Activated gamma-delta T cell treated with Interleukin-2 at 50 U/mL for 16 hours (primary cell): ENCODE measurements at regions not wholly inside any gene's neighbourhood (a gene's known extent, or its start where the extent isn't known, plus 50 kb on each side); places are given as distances from the start of the nearest gene placed in this dataset.

ENCODE experiments used
- DNase-seq: peaks from one replicate; pipeline ENCODE4 v3.0.0-alpha.2; 2020

GRCh38 chr12:11568762-11569478 lies 80.6 kb upstream of the ETV6 start:
- no peak for DNase-seq

DNA sequence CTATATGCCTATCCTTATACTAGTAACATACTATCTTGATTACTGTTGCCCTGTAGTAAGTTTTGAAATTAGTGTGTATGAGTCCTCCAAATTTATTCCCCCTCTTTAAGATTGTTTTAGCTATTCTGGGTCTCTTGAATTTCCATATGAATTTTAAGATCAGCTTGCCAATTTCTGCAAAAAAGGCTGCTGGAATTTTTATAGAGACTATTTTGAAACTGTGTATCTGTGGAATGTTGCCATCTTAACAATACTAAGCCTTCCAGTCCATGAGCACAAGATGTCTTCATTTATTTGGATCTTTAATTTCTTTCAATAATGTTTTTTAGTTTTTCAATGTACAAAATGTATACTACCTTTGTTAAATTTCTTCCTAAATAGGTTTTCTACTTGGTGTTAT lies 79.8 kb upstream of the ETV6 start:
- DNase-seq = no peak

DNA sequence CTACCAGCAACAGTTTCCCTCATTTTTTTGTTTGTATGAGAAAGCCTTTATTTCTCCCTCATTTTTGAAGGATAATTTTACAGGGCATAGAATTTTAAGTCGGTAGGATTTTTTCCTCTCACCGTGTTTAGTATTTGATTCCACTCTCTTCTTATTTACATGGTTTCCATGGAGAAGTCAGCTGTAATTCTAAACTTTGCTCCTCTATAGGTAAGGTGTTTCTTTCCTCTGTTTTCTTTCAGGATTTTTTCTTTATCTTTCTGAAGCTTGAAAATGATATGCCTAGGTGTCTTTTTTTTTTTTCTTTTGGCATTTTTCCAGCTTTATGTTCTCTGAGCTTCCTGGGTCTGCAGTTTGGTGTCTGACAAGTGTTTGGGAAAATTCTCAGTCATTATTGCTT lies 75.6 kb upstream of the ETV6 start:
- DNase-seq = no peak

GRCh38 chr12:11576104-11576503 lies 73.4 kb upstream of the ETV6 start:
- peak; percentile 8 for DNase-seq

GRCh38 chr12:11577658-11578260 lies 71.7 kb upstream of the ETV6 start:
- no peak for DNase-seq

- no peak for DNase-seq
These were observed 70.9 kb upstream of the ETV6 start for GRCh38 chr12:11578461-11578993.

DNA sequence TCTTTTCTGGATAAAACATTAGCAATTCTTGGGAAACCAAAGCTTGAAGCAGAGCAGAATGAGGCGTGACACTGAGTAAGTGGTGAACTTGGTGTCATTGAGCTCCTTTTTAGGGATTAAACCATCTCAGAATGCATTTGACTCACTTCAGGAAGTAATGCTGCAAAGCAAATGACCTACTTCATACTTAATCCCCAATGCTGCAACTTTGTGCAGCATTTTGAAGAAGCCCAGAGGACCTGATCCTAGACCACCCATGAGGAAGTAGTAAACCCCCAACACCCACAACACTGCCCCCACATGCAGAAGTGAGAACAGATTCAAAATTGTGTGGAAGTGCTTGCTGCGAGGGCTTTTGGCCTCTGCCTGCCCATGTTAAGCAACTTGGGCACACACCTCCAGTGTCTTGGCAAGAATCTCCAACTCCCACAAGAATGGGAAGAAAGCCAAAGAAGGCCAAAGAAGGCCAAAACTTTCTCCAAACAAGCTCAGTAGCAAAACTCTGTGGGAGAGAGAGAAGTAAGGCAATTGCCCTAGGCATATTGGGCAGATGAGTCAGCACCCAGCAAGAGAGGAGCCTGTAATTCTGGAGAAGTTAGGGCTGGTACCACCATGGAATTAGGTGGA lies 69.2 kb upstream of the ETV6 start:
- no peak for DNase-seq

DNA sequence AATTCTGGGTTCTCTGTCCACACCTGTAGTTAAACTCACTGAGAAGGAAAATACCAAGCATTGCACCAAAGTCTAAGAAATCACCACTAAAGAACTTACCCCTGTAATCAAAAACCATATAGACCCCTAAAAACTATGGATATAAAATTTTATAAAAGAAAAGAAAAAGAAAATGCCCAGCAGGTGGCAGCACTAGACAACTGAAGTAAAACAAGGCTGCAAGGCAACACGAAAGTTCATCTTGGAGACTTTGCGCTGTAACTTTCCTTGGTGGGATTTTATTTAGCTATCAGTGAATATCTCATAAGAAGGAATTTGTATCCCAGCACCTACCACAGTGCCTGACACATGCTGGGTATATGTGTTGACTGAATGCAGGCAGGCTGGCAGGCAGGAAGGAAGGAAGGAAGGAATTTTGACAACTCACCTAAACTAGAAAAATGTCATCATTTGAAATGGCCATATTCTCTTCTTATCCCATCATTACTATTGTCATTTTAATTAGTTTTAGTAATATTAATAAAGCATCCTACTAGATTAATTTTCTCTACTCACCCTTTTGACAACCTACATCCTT lies 68.2 kb upstream of the ETV6 start:
- DNase-seq = peak; percentile 69

- no peak for DNase-seq
These were observed 65.1 kb upstream of the ETV6 start for GRCh38 chr12:11584221-11584855.

- DNase-seq = no peak
These were observed 57.0 kb upstream of the ETV6 start for GRCh38 chr12:11592484-11592883.

- DNase-seq = no peak
These were observed 56.5 kb upstream of the ETV6 start for GRCh38 chr12:11593013-11593412.

DNA sequence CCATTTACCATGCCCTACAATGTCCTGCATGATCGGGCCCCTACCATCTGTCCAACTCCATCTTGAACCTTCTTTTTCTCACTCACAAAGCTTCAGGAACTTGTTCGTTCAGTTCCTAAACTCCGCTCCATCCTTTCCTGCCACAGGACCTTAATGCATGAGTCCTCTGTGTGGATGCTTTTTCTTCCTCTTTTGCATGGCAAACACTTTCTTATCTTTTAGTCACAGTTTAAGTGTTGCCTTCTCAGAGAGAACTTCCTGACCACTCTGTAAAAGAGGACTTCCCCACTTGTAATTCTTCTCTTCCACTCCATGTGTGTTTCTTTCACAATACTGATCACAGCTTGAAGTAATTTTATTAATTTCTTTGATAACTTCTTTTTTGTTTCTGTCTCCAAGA lies 54.4 kb upstream of the ETV6 start:
- DNase-seq = no peak

- no peak for DNase-seq
These were observed 53.3 kb upstream of the ETV6 start for GRCh38 chr12:11596141-11596540.

DNA sequence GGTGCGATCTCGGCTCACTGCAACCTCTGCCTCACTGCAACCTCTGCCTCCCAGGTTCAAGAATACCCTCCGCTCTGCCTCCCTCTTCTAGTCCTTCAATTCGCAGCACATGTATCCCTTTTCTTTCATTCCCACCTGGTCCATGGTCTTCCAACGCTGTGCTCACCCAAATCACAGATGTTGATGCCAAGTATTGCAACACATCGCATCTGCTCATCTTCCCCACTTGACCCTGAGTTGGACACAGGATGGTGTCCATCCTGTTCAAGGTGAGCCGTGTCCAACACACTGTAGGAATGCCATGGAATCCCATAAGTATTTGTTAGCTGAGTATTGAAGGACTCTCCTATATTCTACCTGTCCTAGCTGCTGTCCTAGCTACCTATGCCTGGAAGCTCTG lies 50.6 kb upstream of the ETV6 start:
- no peak for DNase-seq
